ENCODE measurements at regions not wholly inside any gene's neighbourhood (a gene's known extent, or its start where the extent isn't known, plus 50 kb on each side); places are given as distances from the start of the nearest gene placed in this dataset.

DNA sequence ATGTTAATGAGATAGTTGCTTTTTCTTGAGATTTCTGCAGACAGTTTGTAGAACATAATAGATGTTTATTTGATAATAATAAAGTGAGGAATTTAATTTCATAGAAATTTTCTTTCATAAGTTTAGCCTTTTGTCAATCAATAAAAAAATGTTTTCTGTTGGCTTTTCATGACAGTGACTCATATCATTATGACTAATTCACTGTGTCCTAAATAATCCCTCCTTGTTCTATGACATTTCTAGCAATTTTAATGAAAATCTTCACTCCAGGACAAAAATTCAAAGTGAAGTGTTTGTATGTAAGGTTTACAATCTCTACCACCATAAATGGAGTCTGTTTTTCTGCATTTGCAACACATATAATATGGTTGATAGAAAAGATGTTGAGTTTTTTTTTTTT is 109.9 kb downstream of the UTRN start:
- TF ChIP-seq, protein P1, sequence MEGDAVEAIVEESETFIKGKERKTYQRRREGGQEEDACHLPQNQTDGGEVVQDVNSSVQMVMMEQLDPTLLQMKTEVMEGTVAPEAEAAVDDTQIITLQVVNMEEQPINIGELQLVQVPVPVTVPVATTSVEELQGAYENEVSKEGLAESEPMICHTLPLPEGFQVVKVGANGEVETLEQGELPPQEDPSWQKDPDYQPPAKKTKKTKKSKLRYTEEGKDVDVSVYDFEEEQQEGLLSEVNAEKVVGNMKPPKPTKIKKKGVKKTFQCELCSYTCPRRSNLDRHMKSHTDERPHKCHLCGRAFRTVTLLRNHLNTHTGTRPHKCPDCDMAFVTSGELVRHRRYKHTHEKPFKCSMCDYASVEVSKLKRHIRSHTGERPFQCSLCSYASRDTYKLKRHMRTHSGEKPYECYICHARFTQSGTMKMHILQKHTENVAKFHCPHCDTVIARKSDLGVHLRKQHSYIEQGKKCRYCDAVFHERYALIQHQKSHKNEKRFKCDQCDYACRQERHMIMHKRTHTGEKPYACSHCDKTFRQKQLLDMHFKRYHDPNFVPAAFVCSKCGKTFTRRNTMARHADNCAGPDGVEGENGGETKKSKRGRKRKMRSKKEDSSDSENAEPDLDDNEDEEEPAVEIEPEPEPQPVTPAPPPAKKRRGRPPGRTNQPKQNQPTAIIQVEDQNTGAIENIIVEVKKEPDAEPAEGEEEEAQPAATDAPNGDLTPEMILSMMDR (IDR thresholded peaks at IDR 0.05) = no peak
- no peak for TF ChIP-seq POLR2A (IDR thresholded peaks at IDR 0.05)
